ENCODE measurements at regions not wholly inside any gene's neighbourhood (a gene's known extent, or its start where the extent isn't known, plus 50 kb on each side); places are given as distances from the start of the nearest gene placed in this dataset.
"Not testable (repeated sequence)": the region's sequence is repeated elsewhere in the genome, so short reads cannot be mapped to it uniquely, and the experiment has no call there.

DNA sequence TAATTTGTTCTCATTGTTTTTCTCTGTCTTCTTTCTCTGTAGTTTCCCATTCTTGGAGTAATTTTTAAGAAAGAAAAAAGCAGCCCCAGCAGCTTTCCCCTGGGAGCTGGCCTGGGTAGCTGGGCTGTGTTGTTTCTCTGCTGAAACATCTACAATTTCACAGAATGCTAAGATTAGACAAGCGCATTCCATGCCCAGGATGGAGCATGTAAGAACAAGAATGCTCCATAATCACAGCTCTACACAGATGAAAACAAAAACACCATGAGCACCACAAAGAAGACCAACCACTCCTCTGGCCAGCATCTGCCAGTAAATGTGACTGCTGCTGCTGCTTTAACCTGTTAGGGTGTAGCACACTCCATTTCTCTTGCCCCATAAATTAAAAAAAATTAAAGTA lies 239.2 kb upstream of the SLITRK1 start:
- TF ChIP-seq, protein P1, sequence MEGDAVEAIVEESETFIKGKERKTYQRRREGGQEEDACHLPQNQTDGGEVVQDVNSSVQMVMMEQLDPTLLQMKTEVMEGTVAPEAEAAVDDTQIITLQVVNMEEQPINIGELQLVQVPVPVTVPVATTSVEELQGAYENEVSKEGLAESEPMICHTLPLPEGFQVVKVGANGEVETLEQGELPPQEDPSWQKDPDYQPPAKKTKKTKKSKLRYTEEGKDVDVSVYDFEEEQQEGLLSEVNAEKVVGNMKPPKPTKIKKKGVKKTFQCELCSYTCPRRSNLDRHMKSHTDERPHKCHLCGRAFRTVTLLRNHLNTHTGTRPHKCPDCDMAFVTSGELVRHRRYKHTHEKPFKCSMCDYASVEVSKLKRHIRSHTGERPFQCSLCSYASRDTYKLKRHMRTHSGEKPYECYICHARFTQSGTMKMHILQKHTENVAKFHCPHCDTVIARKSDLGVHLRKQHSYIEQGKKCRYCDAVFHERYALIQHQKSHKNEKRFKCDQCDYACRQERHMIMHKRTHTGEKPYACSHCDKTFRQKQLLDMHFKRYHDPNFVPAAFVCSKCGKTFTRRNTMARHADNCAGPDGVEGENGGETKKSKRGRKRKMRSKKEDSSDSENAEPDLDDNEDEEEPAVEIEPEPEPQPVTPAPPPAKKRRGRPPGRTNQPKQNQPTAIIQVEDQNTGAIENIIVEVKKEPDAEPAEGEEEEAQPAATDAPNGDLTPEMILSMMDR (IDR thresholded peaks at IDR 0.05), result no peak
- no peak for DNase-seq (ENCODE audit: low spot score)
- ATAC-seq (ENCODE audit: low FRiP score), result no peak

DNA sequence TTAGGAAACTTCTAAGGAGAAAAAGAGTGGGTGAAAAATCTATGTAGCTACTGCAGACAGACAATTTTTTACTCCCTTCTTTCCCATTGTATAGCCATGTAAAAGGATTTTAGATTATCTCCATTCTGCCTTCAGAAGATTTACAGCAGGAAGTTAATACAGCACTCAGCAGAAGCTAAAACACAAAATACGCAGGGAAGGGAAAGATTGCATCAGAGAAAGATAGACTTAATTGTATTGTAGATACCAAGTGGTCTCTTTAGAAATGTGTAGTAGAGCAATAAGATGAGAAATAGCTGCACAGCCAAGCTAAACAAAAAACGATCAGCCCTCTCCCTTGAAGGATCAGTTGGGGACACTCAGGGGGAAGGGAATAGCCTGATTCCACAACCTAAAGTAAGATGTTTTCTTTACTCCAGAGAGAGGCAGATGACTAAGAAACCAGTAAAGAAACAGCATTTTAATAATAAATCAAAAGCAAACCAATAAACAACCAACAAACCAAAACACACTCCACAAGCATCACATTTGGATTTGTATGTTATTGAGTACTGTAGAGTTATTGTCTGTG lies 236.7 kb upstream of the SLITRK1 start:
- no peak for DNase-seq (ENCODE audit: low spot score)
- no peak for ATAC-seq (ENCODE audit: low FRiP score)
- TF ChIP-seq, protein P1 (IDR thresholded peaks at IDR 0.05), result no peak

DNA sequence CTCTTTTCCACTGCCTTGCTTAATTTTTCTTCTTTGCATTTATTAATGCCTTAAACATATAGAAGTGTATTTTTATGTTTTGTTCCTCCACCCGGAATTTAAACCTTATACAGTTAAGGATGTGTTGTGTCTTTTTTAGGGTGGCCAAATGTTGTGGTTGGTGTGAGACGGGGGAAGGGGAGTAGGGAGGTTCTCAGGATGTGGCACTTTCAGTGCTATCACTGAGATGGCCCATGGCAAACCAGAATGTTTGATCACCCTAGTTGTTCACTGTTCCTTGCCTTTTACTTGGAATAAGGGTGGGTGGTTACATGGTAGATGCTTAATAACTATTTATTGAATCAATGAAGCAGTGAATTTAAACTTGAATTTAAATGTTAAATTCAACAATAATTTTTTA lies 216.0 kb upstream of the SLITRK1 start:
- ATAC-seq (ENCODE audit: low FRiP score), result no peak
- TF ChIP-seq, protein P1 (IDR thresholded peaks at IDR 0.05), result no peak
- no peak for DNase-seq (ENCODE audit: low spot score)

DNA sequence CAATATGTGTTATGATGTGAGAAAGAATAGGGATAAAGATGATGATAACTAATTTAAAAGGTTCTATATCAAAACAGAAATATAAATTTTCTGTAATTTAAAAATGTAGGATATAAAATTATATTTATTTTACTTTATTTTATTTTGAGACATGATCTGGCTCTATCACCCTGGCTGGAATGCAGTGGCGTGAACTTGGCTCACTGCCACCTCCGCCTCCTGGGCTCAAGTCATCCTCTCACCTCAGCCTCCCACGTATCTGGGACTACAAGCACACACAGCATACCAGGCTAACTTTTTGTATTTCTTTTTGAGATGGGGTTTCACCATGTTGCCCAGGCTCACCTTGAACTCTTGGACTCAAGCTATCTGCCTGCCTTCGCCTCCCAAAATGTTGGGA lies 214.9 kb upstream of the SLITRK1 start:
- DNase-seq (ENCODE audit: low spot score) (no peak), ATAC-seq (ENCODE audit: low FRiP score) (no peak)
- TF ChIP-seq, protein P1 (IDR thresholded peaks at IDR 0.05), result no peak

DNA sequence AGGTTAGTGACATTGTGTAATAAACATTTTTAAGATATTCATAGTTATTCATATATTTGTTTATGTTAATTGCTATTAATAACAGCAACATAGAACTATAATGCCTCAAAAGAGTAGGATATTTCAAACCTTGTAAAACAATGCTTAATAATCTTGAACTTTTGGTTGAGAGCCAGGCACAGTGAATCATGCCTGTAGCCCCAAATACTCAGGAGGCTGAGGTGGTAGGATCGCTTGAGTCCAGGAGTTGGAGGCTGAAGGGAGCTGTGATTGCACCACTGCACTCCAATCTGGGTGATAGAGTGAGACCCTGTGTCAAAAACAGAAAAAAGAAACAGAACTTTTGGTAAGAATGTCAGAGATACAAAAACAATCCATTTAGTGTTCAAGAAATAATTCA lies 213.9 kb upstream of the SLITRK1 start:
- TF ChIP-seq, protein P1 (IDR thresholded peaks at IDR 0.05), result no peak
- no peak for ATAC-seq (ENCODE audit: low FRiP score)

DNA sequence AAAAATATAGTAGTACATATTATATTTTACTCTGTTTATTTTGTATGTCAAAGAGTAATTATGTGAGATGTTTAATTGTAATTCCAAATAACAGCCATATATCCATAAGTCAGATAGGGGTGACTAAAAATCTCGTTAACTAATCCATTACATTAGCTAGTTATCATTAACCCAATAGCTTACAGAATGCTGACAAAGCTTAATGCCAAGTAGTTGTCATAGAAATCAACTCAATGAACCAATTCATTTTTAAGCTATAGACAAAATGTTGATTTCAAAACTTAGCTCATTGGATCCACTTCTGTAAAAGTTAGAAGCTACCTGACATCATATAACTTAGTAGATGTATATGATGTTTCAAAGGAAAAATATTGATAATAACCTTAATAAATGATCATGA lies 206.7 kb upstream of the SLITRK1 start:
- TF ChIP-seq, protein P1 (IDR thresholded peaks at IDR 0.05), result no peak
- no peak for DNase-seq (ENCODE audit: low spot score)
- no peak for ATAC-seq (ENCODE audit: low FRiP score)

More for the DNA sequence above, 213.9 kb upstream of the SLITRK1 start:
- no peak for DNase-seq (ENCODE audit: low spot score)

DNA sequence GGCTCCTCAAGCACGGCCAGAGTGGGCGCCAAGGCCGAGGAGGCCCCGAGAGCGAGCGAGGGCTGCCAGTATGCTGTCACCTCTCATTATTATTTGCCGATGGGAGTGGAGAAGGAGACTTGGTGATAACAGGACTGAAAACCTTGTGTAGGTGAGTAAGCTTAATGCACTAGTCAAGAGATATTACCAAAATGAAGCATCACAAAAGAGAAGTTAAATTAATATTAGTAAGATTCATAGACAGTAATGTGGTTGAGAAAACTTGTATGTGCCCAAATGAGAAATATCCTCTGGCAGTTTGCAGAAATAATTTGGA lies 204.5 kb upstream of the SLITRK1 start:
- DNase-seq (ENCODE audit: low spot score) (no peak), ATAC-seq (ENCODE audit: low FRiP score) (no peak)
- TF ChIP-seq, protein P1 (IDR thresholded peaks at IDR 0.05), result no peak

DNA sequence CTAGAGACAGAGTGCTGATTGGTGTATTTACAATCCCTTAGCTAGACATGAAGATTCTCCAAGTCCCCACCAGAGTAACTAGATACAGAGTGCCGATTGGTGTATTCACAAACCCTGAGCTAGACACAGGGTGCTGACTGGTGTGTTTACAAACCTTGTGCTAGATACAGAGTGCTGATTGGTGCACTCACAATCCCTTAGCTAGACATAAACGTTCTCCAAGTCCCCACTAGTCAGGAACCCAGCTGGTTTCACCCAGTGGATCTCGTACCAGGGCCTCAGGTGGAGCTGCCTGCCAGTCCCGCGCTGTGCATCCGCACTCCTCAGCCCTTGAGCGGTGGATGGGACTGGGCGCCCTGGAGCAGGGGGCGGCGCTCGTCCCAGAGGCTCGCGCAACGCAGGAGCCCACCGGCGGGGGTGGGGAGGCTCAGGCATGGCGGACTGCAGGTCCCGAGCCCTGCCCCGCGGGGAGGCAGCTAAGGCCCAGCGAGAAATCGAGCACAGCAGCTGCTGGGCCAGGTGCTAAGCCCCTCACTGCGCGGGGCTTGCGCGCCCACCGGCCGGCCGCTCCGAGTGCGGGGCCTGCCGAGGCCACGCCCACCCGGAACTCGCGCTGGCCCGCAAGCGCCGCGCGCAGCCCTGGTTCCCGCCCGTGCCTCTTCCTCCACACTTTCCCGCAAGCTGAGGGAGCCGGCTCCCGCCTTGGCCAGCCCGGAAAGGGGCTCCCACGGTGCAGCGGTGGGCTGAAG lies 204.0 kb upstream of the SLITRK1 start:
- ATAC-seq (ENCODE audit: low FRiP score); DNase-seq (ENCODE audit: low spot score): not testable (repeated sequence)

Data from omental fat pad (tissue), 3 donors.